Lower leg skin (tissue), 3 donors: ENCODE measurements at regions not wholly inside any gene's neighbourhood (a gene's known extent, or its start where the extent isn't known, plus 50 kb on each side); places are given as distances from the start of the nearest gene placed in this dataset.

ENCODE experiments used
- POLR2A ChIP-seq, 2 donors: fragments of 450-650 bp; IDR thresholded peaks; one replicate each; pipeline ENCODE4 v1.6.1; 2016 to 2017; ENCODE audit warnings: antibody characterized with exemption in 2 of 2, mild to moderate bottlenecking in 1 of 2, moderate library complexity in 1 of 2
- TF ChIP-seq, protein P1 (sequence below), 3 donors: fragments of 450-650 bp; IDR thresholded peaks; one replicate each; pipeline ENCODE4 v1.5.1; 2016; ENCODE audit warnings: antibody characterized with exemption in 3 of 3, mild to moderate bottlenecking in 3 of 3, moderate library complexity in 2 of 3

DNA sequence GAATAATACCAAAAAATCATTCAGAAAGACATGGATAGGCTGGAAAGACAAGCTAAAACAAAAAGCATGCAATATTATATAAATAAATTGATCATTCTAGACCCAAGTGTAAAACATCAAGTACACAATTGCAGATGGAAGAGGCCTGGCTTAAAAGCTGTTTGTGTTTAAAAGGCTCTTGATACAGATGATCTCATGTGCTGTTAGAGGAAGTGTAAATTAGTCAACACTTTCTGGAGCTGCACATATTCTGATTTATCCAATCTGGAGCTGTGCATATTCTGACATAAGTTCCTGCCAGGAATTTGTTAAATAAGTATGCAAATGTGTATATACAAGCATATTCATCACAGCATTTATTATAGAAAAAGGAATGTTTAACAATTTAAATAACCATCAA lies 273.1 kb downstream of the RPS29 start:
- TF ChIP-seq, protein P1, sequence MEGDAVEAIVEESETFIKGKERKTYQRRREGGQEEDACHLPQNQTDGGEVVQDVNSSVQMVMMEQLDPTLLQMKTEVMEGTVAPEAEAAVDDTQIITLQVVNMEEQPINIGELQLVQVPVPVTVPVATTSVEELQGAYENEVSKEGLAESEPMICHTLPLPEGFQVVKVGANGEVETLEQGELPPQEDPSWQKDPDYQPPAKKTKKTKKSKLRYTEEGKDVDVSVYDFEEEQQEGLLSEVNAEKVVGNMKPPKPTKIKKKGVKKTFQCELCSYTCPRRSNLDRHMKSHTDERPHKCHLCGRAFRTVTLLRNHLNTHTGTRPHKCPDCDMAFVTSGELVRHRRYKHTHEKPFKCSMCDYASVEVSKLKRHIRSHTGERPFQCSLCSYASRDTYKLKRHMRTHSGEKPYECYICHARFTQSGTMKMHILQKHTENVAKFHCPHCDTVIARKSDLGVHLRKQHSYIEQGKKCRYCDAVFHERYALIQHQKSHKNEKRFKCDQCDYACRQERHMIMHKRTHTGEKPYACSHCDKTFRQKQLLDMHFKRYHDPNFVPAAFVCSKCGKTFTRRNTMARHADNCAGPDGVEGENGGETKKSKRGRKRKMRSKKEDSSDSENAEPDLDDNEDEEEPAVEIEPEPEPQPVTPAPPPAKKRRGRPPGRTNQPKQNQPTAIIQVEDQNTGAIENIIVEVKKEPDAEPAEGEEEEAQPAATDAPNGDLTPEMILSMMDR (IDR thresholded peaks at IDR 0.05): no peak
- TF ChIP-seq POLR2A (IDR thresholded peaks at IDR 0.05): no peak
